ENCODE measurements at regions not wholly inside any gene's neighbourhood (a gene's known extent, or its start where the extent isn't known, plus 50 kb on each side); places are given as distances from the start of the nearest gene placed in this dataset.
"Not testable (repeated sequence)": the region's sequence is repeated elsewhere in the genome, so short reads cannot be mapped to it uniquely, and the experiment has no call there.

GRCh38 chr5:89827960-89828359 lies 581.6 kb downstream of the CETN3 start:
- DNase-seq, result no peak

DNA sequence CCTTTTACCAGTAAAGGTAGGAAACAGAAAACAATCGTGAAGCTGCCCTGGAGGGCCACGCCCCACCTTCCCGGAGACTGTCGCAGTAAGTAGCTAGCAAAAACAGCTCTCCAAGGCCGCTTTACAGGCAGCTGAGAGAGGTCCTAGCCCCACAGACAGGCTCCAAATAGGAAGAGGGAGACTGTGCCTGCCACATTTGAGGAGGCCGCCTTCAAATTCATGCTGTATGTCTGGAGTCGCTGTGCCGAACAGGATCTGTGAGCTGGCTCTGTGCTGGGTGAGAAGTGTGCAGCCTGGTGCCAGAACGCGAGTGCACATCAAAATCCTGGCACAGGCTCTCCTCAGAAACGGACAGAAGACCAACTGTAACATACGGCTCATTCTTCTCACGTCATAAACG lies 582.2 kb downstream of the CETN3 start:
- DNase-seq, result peak in 1 of 2 experiments; percentile 78

DNA sequence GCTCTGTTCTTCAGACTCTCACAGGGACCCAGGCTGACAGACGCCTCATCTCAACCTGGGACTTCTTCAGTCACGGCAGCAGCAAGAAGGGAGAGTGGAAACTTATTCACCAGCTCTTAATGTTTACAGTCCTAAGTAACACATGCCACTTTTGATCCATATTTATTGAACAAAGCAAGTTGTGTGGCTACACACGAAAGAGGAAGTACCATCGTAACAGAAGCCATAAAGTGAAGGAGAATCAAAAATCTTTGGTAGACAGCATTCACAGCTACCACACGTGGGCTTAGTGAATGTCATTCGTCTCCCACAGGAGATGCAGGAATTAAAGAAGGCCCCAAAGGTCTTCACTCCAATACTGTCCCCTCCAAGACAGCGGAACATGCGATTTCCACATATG lies 582.6 kb downstream of the CETN3 start:
- DNase-seq, result no peak

- DNase-seq, result no peak
Measured at GRCh38 chr5:89823046-89823445, 586.5 kb downstream of the CETN3 start.

GRCh38 chr5:89817841-89818240 lies 591.7 kb downstream of the CETN3 start:
- DNase-seq, result no peak

GRCh38 chr5:89816038-89816437 lies 593.5 kb downstream of the CETN3 start:
- DNase-seq, result peak in 1 of 2 experiments; percentile 4

GRCh38 chr5:89800735-89801134 lies 608.8 kb downstream of the CETN3 start:
- DNase-seq, result not testable (repeated sequence)

DNA sequence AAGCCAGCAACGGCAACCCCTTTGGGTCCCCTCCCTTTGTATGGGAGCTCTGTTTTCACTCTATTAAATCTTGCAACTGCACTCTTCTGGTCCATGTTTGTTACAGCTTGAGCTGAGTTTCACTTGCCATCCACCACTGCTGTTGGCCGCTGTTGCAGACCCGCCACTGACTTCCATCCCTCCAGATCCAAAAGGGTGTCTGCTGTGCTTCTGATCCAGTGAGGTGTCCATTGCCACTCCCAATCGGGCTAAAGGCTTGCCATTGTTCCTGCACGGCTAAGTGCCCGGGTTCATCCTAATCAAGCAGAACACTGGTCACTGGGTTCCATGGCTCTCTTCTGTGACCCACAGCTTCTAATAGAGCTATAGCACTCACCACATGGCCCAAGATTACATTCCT lies 615.1 kb downstream of the CETN3 start:
- DNase-seq, result not testable (repeated sequence)

GRCh38 chr5:89779734-89780133 lies 629.8 kb downstream of the CETN3 start:
- DNase-seq, result not testable (repeated sequence)

- no peak for DNase-seq
Measured at GRCh38 chr5:89777758-89778157, 631.8 kb downstream of the CETN3 start.

- DNase-seq, result no peak
Measured at GRCh38 chr5:89769975-89770374, 639.6 kb downstream of the CETN3 start.

GRCh38 chr5:89759802-89760201 lies 649.8 kb downstream of the CETN3 start:
- DNase-seq, result no peak

DNA sequence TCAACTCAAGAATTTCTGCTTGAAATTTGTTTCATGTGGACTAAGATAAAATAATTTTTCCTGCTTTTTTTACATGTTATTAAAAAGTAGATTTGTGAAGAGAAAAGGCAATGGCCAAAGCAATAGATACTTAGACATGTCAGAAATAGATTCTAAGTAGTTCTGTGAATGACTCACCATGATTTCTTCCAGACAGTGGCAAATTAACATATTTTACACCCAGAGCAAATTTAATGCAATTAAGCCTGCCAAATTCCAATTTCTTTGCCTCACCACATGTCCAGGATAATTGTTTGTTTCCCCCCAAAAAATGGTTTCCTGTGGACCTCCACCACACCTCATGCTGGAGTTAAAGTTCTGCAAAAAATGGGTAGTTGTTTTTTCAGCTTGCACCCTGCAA lies 651.4 kb downstream of the CETN3 start:
- DNase-seq, result peak in 1 of 2 experiments; percentile 49

- peak; percentile 45 to 92 for DNase-seq
Measured at GRCh38 chr5:89756955-89757354, 652.6 kb downstream of the CETN3 start.

GRCh38 chr5:89755024-89755423 lies 654.5 kb downstream of the CETN3 start:
- DNase-seq, result no peak

DNA sequence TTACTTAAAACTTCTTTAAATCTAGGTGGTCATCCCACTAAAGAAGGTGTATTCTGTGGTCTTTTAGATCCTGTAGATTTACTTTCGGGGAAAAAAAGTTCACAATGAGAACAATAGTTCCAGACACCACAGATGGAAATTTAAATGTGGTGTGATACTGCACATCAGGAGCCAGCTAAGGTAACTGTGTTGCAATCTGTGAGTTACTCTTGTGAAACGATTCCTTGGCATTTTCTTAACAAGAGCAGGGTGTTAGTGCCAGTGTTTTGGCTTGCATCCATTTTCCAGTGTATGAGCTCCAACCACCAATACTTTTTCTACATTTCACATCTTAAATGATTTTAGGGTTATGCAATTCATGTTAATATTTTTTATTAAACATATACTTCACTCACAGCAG lies 674.5 kb downstream of the CETN3 start:
- DNase-seq, result peak in 1 of 2 experiments; percentile 53

DNA sequence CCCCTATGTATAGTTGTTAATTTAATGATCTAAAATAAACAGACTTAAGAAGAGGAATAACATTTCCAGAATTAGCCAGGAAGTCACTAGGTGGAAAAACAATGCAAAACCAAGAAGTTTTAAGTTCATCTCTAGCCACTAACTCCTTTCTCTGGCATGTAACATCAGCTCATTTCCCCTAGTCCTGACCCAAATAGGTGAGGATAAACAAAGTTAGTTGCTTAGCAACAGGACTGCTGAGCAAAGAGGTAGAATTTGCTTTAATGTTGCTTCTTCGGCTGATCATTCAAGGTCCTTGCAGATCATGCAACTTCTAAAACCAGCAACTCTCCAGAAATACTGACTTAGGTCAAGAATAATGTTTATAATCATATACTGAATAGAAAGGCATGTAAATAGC lies 675.8 kb downstream of the CETN3 start:
- no peak for DNase-seq

- DNase-seq, result peak; percentile 10 to 40
Measured at GRCh38 chr5:89729623-89730301, 679.8 kb downstream of the CETN3 start.

- peak in 1 of 2 experiments; percentile 67 for DNase-seq
Measured at GRCh38 chr5:89728750-89729149, 680.8 kb downstream of the CETN3 start.

GRCh38 chr5:89728134-89728533 lies 681.4 kb downstream of the CETN3 start:
- no peak for DNase-seq

GRCh38 chr5:89724379-89725095 lies 685.0 kb downstream of the CETN3 start:
- DNase-seq, result no peak

DNA sequence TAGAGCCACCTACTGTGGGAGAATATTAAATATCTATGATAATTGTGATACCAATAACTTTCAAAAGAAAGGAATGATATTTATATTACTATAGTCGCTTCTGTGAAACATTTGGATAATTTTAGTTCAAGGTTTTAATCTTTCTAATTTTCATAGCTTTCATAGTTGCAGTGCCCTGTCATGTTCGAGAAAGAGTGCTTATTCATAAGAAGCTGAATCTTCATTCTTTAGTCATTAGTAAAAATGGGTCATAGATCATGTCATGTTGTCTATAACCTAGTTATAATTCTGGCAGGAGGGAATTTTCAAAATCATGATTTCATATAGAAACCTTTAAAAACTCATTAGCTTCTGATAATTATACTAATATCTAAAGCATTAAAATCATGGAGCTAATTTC lies 685.6 kb downstream of the CETN3 start:
- no peak for DNase-seq

GRCh38 chr5:89722538-89722937 lies 687.0 kb downstream of the CETN3 start:
- no peak for DNase-seq

DNA sequence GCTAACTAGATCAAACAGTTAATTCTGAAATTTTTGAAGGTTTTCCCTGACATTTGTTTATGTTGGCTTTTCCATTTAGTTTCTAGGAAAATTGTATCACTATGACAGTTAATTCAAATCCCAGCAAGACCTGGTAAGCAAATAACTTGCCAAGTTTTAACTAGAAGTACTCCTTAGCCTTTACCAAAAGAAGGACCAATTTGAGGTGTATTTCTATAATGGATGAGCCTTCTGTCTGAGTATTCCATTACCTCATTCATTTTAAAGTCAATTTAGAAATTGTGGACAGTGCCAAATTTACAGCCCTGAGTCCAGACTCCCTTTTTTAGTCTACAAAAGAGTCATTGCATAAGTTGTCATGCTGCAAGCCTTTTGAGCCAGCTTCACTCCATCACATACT lies 687.6 kb downstream of the CETN3 start:
- peak in 1 of 2 experiments; percentile 8 for DNase-seq

DNA sequence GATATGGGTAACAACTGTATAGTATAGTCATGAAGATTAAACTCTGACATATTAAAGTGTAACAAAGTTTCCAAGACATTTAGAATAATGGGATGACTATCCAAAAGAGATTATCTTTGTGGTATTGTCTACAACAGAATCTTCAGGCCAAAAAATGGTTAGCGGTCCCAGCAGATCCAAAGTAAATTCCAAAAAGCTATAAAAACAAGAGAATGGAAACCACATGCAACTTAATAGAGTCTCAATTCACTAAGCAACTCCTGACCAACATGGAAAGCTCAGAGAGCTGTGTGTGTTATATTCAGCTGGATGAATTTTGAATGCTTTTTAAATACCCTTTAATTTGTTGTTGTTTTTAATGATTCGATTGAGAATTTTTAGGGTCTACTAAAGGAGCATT lies 688.2 kb downstream of the CETN3 start:
- DNase-seq, result no peak
